ENCODE measurements at regions not wholly inside any gene's neighbourhood (a gene's known extent, or its start where the extent isn't known, plus 50 kb on each side); places are given as distances from the start of the nearest gene placed in this dataset.

GRCh38 chr4:41380511-41381157 lies 123.9 kb downstream of the UCHL1 start:
- H3T11ph ChIP-seq (ENCODE audit: low read length) = no peak overlapping the region
- Mint-ChIP-seq H3K9me3 (peaks cover 8 to 10% of the 10 kb centered on the region in 2 experiments), H3K27ac (no peak overlapping the region), H3K27me3 (ENCODE audit: low read depth) (peaks cover 11% of the 10 kb centered on the region), H3K36me3 (ENCODE audit: insufficient read depth in 1 of 3, low read depth in 3 of 3) (peaks cover 5 to 11% (median 6%) of the 10 kb centered on the region in 3 experiments; a peak in 5 of 7 replicates), H3K4me1 (peaks cover 7 to 14% of the 10 kb centered on the region in 2 experiments), H3K4me3 (no peak overlapping the region)
- no peak overlapping the region for H3K27ac ChIP-seq (ENCODE audit: insufficient read length, low read depth, low read length)
- H2BK120ac ChIP-seq (ENCODE audit: low read depth, low read length, poor library complexity, severe bottlenecking) = no peak overlapping the region
- no peak overlapping the region for H3K9ac ChIP-seq (ENCODE audit: extremely low read depth, insufficient read length, low read length)
- no peak overlapping the region for H2BK5ac ChIP-seq (ENCODE audit: insufficient read length, low read length)
- no peaks in the 10 kb centered on the region for H3K9me3 ChIP-seq (ENCODE audit: control insufficient read depth, low read depth, low read length)
- no peaks in the 10 kb centered on the region for H3K79me2 ChIP-seq (ENCODE audit: insufficient read depth, low read length)
- no peaks in the 10 kb centered on the region for H3K79me1 ChIP-seq (ENCODE audit: insufficient read depth, low read depth, low read length, poor library complexity, severe bottlenecking)
- H4K8ac ChIP-seq (replicated peaks; ENCODE audit: insufficient read length, low read depth, low read length) = no peak overlapping the region
- H4K91ac ChIP-seq (ENCODE audit: insufficient read length, low read depth, low read length) = no peak overlapping the region
- no peak for DNase-seq
- no peak overlapping the region for H2BK12ac ChIP-seq (ENCODE audit: insufficient read length, low read depth, low read length)
- no peak overlapping the region for H3K14ac ChIP-seq (ENCODE audit: insufficient read depth, low read length)
- TF ChIP-seq, protein P1, sequence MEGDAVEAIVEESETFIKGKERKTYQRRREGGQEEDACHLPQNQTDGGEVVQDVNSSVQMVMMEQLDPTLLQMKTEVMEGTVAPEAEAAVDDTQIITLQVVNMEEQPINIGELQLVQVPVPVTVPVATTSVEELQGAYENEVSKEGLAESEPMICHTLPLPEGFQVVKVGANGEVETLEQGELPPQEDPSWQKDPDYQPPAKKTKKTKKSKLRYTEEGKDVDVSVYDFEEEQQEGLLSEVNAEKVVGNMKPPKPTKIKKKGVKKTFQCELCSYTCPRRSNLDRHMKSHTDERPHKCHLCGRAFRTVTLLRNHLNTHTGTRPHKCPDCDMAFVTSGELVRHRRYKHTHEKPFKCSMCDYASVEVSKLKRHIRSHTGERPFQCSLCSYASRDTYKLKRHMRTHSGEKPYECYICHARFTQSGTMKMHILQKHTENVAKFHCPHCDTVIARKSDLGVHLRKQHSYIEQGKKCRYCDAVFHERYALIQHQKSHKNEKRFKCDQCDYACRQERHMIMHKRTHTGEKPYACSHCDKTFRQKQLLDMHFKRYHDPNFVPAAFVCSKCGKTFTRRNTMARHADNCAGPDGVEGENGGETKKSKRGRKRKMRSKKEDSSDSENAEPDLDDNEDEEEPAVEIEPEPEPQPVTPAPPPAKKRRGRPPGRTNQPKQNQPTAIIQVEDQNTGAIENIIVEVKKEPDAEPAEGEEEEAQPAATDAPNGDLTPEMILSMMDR (conservative IDR thresholded peaks at IDR 0.05) = no peak
- H2AFZ ChIP-seq (ENCODE audit: low read length) = no peak overlapping the region
- H3K27me3 ChIP-seq (ENCODE audit: insufficient read depth, low read length) = no peaks in the 10 kb centered on the region
- 100% methylated on average over 1 of the region's 1 CpG for WGBS (ENCODE audit: extremely low coverage, insufficient read length, low lambda C conversion rate)
- no peak overlapping the region for H2AK5ac ChIP-seq (ENCODE audit: insufficient read length, low read length)
- H4K20me1 ChIP-seq (ENCODE audit: control insufficient read depth, insufficient read depth, insufficient read length) = no peaks in the 10 kb centered on the region
- no peaks in the 10 kb centered on the region for H3K4me1 ChIP-seq (ENCODE audit: insufficient read depth, low read length)
- no peak overlapping the region for H3K4ac ChIP-seq (ENCODE audit: low read depth, low read length)
- no peak overlapping the region for H4K5ac ChIP-seq (ENCODE audit: insufficient read length, low read depth, low read length)
- H3K23me2 ChIP-seq (ENCODE audit: insufficient read length, low read depth, low read length, poor library complexity, severe bottlenecking) = no peaks in the 10 kb centered on the region
- no peak overlapping the region for H3K23ac ChIP-seq (ENCODE audit: insufficient read length, low read depth, low read length)
- no peak overlapping the region for H2BK15ac ChIP-seq (ENCODE audit: low read depth, low read length)
- H3K56ac ChIP-seq (ENCODE audit: insufficient read length, low read depth, low read length) = no peak overlapping the region
- no peak overlapping the region for H3K4me2 ChIP-seq (ENCODE audit: insufficient read depth, insufficient read length, low read length)
- H3K18ac ChIP-seq (ENCODE audit: insufficient read length, low read depth, low read length) = no peak overlapping the region
- H2BK20ac ChIP-seq (ENCODE audit: low read depth, low read length, poor library complexity, severe bottlenecking) = no peak overlapping the region
